H9 (cell line): ENCODE measurements at regions not wholly inside any gene's neighbourhood (a gene's known extent, or its start where the extent isn't known, plus 50 kb on each side); places are given as distances from the start of the nearest gene placed in this dataset.

Source experiments
- DNase-seq: peaks from one replicate; pipeline ENCODE4 v3.0.0-alpha.2; 2017
- H2AFZ ChIP-seq: one replicate; pipeline ENCODE4 v1.6.1; 2013; ENCODE audit warnings: mild to moderate bottlenecking, low read length, control low read depth, moderate library complexity
- H2AK5ac ChIP-seq: 2 replicates; pipeline ENCODE4 v1.6.1; 2013; ENCODE audit warnings: low read length, control low read depth, mixed read lengths; ENCODE audit not compliant: insufficient read length
- H2BK120ac ChIP-seq: one replicate; pipeline ENCODE4 v1.6.1; 2013; ENCODE audit warnings: low read depth, mild to moderate bottlenecking, low read length, control low read depth, inconsistent platforms; ENCODE audit not compliant: poor library complexity, severe bottlenecking
- H2BK12ac ChIP-seq: 2 replicates; pipeline ENCODE4 v1.6.1; 2013; ENCODE audit warnings: low read length, control low read depth, mixed read lengths, low read depth; ENCODE audit not compliant: insufficient read length
- H2BK15ac ChIP-seq: 2 replicates; pipeline ENCODE4 v1.6.1; 2013; ENCODE audit warnings: low read depth, low read length, control low read depth
- H2BK20ac ChIP-seq: one replicate; pipeline ENCODE4 v1.6.1; 2013; ENCODE audit warnings: low read depth, mild to moderate bottlenecking, low read length, control low read depth, inconsistent platforms; ENCODE audit not compliant: poor library complexity, severe bottlenecking
- H2BK5ac ChIP-seq: 2 replicates; pipeline ENCODE4 v1.6.1; 2013; ENCODE audit warnings: low read length, control low read depth, mixed read lengths; ENCODE audit not compliant: insufficient read length
- H3K14ac ChIP-seq: 2 replicates; pipeline ENCODE4 v1.6.1; 2013; ENCODE audit warnings: low read length, control low read depth; ENCODE audit not compliant: insufficient read depth
- H3K18ac ChIP-seq: 2 replicates; pipeline ENCODE4 v1.6.1; 2013; ENCODE audit warnings: low read depth, mild to moderate bottlenecking, mixed read lengths, low read length, control low read depth; ENCODE audit not compliant: insufficient read length
- H3K23ac ChIP-seq: 2 replicates; pipeline ENCODE4 v1.6.1; 2013; ENCODE audit warnings: low read length, control low read depth, mixed read lengths, low read depth; ENCODE audit not compliant: insufficient read length
- H3K23me2 ChIP-seq: 2 replicates; pipeline ENCODE4 v1.6.1; 2013; ENCODE audit warnings: low read depth, mild to moderate bottlenecking, mixed read lengths, low read length, control low read depth; ENCODE audit not compliant: insufficient read length, poor library complexity, severe bottlenecking
- H3K27ac ChIP-seq: 2 replicates; pipeline ENCODE4 v1.5.1; 2013; ENCODE audit warnings: low read length, control low read depth, mixed read lengths, low read depth; ENCODE audit not compliant: insufficient read length
- H3K27me3 ChIP-seq: 2 replicates; pipeline ENCODE4 v1.6.1; 2013; ENCODE audit warnings: low read length, control low read depth, inconsistent platforms; ENCODE audit not compliant: insufficient read depth
- H3K4ac ChIP-seq: 2 replicates; pipeline ENCODE4 v1.6.1; 2013; ENCODE audit warnings: low read depth, mild to moderate bottlenecking, control low read depth, inconsistent platforms, low read length, moderate library complexity
- H3K4me1 ChIP-seq: 2 replicates; pipeline ENCODE4 v1.6.1; 2013; ENCODE audit warnings: low read length, control low read depth, inconsistent platforms; ENCODE audit not compliant: insufficient read depth
- H3K4me2 ChIP-seq: 2 replicates; pipeline ENCODE4 v1.6.1; 2013; ENCODE audit warnings: low read length, control low read depth, mixed read lengths; ENCODE audit not compliant: insufficient read length, insufficient read depth
- H3K56ac ChIP-seq: 2 replicates; pipeline ENCODE4 v1.6.1; 2013; ENCODE audit warnings: low read depth, mild to moderate bottlenecking, mixed read lengths, low read length, control low read depth; ENCODE audit not compliant: insufficient read length
- H3K79me1 ChIP-seq: 2 replicates; pipeline ENCODE4 v1.6.1; 2013; ENCODE audit warnings: low read depth, mild to moderate bottlenecking, moderate library complexity, low read length, control low read depth, inconsistent platforms; ENCODE audit not compliant: insufficient read depth, poor library complexity, severe bottlenecking
- H3K79me2 ChIP-seq: 2 replicates; pipeline ENCODE4 v1.6.1; 2013; ENCODE audit warnings: low read length, control low read depth, inconsistent platforms; ENCODE audit not compliant: insufficient read depth
- H3K9ac ChIP-seq: 2 replicates; pipeline ENCODE4 v1.6.1; 2013; ENCODE audit warnings: low read length, control low read depth, mixed read lengths; ENCODE audit not compliant: insufficient read length; ENCODE audit errors: extremely low read depth
- H3K9me3 ChIP-seq: one replicate; pipeline ENCODE4 v1.6.1; 2013; ENCODE audit warnings: low read depth, low read length, inconsistent platforms; ENCODE audit not compliant: control insufficient read depth
- H3T11ph ChIP-seq: one replicate; pipeline ENCODE4 v1.6.1; 2013; ENCODE audit warnings: mild to moderate bottlenecking, low read length, control low read depth, inconsistent platforms
- H4K20me1 ChIP-seq: one replicate; pipeline ENCODE4 v1.6.1; 2013; ENCODE audit not compliant: control insufficient read depth, insufficient read length, insufficient read depth
- H4K5ac ChIP-seq: 2 replicates; pipeline ENCODE4 v1.6.1; 2013; ENCODE audit warnings: low read depth, mild to moderate bottlenecking, mixed read lengths, low read length, control low read depth; ENCODE audit not compliant: insufficient read length
- H4K8ac ChIP-seq: replicated peaks from 2 replicates; pipeline ENCODE4 v1.6.1; 2013; ENCODE audit warnings: low read length, control low read depth, mixed read lengths, low read depth; ENCODE audit not compliant: insufficient read length
- H4K91ac ChIP-seq: 2 replicates; pipeline ENCODE4 v1.6.1; 2013; ENCODE audit warnings: low read depth, mild to moderate bottlenecking, moderate library complexity, mixed read lengths, low read length, control low read depth; ENCODE audit not compliant: insufficient read length
- H3K27ac Mint-ChIP-seq, 3 experiments: 2 replicates in 2 of 3; 3 replicates in 1 of 3; pipeline ENCODE4 v1.8.0; 2020 to 2021; ENCODE audit warnings: mixed read lengths in 3 of 3, mild to moderate bottlenecking in 1 of 3, moderate library complexity in 1 of 3
- H3K27me3 Mint-ChIP-seq: 2 replicates; pipeline ENCODE4 v1.8.0; 2021; ENCODE audit warnings: low read depth, mild to moderate bottlenecking, moderate library complexity, mixed read lengths
- H3K36me3 Mint-ChIP-seq, 3 experiments: 2 replicates in 2 of 3; 3 replicates in 1 of 3; pipeline ENCODE4 v1.8.0; 2020 to 2021; ENCODE audit warnings: low read depth in 3 of 3, mixed read lengths in 3 of 3; ENCODE audit not compliant: insufficient read depth in 1 of 3
- H3K4me1 Mint-ChIP-seq, 2 experiments: 2 replicates each; pipeline ENCODE4 v1.8.0; 2020; ENCODE audit warnings: mixed read lengths in 2 of 2
- H3K4me3 Mint-ChIP-seq, 2 experiments: 2 replicates in 1 of 2; 3 replicates in 1 of 2; pipeline ENCODE4 v1.8.0; 2020 to 2021; ENCODE audit warnings: mild to moderate bottlenecking in 2 of 2, mixed read lengths in 2 of 2, moderate library complexity in 1 of 2
- H3K9me3 Mint-ChIP-seq, 2 experiments: 2 replicates in 1 of 2; 3 replicates in 1 of 2; pipeline ENCODE4 v1.8.0; 2020; ENCODE audit warnings: mild to moderate bottlenecking in 2 of 2, mixed read lengths in 2 of 2, moderate library complexity in 1 of 2
- WGBS: extraction: QIAGEN DNeasy Blood & Tissue Kit; methylation state at CpG from one replicate; pipeline ENCODE4 v1.1.7; 2013; ENCODE audit warnings: missing lambda C conversion rate, low lambda C conversion rate, mixed read lengths; ENCODE audit not compliant: insufficient read length; ENCODE audit errors: extremely low coverage; 5-methylcytosine and 5-hydroxymethylcytosine counted together
- TF ChIP-seq, protein P1 (sequence below): fragments of 200-600 bp; sonication (generic); conservative IDR thresholded peaks from 3 replicates; pipeline ENCODE4 v1.8.0; 2021; ENCODE audit warnings: antibody characterized with exemption, mild to moderate bottlenecking

DNA sequence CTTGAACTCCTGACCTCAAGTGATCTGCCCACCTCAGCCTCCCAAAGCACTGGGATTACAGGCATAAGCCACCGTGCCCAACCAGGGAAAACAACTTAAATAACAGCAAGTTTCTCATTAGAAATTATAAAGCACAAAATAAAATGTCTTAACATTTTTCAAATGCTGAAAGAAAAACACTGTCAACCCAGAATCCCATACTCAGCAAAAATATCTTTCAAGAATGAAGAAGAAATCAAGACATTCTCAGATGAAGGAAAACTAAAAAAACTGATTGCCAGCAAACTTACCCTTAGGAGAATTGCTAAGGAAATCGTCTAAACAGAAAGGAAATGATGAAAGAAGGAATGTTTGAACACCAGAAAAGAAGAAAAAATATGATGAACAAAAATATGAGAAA, 191.1 kb upstream of the NR5A2 start:
- H3K27ac ChIP-seq: no peak overlapping the region
- H2BK12ac ChIP-seq: no peak overlapping the region
- no peak overlapping the region for H3K23ac ChIP-seq
- Mint-ChIP-seq H3K27ac (no peak overlapping the region), H3K27me3 (no peaks in the 10 kb centered on the region), H3K4me1 (no peaks in the 10 kb centered on the region), H3K4me3 (no peak overlapping the region), H3K36me3 (peaks cover 0 to 8% (median 0%) of the 10 kb centered on the region in 3 experiments; a peak in 2 of 7 replicates), H3K9me3 (peaks cover 2 to 9% of the 10 kb centered on the region in 2 experiments; a peak in 3 of 5 replicates)
- no peak overlapping the region for H4K91ac ChIP-seq
- H2AK5ac ChIP-seq: no peak overlapping the region
- no peak for DNase-seq
- H3T11ph ChIP-seq: no peak overlapping the region
- no peak overlapping the region for H4K8ac ChIP-seq
- H3K4ac ChIP-seq: no peak overlapping the region
- no peak overlapping the region for H3K56ac ChIP-seq
- no peaks in the 10 kb centered on the region for H3K79me2 ChIP-seq
- no peak overlapping the region for H2BK120ac ChIP-seq
- H3K27me3 ChIP-seq: no peaks in the 10 kb centered on the region
- H4K20me1 ChIP-seq: no peaks in the 10 kb centered on the region
- H2BK15ac ChIP-seq: no peak overlapping the region
- H2AFZ ChIP-seq: no peak overlapping the region
- no peaks in the 10 kb centered on the region for H3K9me3 ChIP-seq
- no peak overlapping the region for H3K4me2 ChIP-seq
- no peak overlapping the region for H2BK5ac ChIP-seq
- no peak overlapping the region for H3K14ac ChIP-seq
- TF ChIP-seq, protein P1, sequence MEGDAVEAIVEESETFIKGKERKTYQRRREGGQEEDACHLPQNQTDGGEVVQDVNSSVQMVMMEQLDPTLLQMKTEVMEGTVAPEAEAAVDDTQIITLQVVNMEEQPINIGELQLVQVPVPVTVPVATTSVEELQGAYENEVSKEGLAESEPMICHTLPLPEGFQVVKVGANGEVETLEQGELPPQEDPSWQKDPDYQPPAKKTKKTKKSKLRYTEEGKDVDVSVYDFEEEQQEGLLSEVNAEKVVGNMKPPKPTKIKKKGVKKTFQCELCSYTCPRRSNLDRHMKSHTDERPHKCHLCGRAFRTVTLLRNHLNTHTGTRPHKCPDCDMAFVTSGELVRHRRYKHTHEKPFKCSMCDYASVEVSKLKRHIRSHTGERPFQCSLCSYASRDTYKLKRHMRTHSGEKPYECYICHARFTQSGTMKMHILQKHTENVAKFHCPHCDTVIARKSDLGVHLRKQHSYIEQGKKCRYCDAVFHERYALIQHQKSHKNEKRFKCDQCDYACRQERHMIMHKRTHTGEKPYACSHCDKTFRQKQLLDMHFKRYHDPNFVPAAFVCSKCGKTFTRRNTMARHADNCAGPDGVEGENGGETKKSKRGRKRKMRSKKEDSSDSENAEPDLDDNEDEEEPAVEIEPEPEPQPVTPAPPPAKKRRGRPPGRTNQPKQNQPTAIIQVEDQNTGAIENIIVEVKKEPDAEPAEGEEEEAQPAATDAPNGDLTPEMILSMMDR: no peak
- H3K4me1 ChIP-seq: no peaks in the 10 kb centered on the region
- no peak overlapping the region for H3K9ac ChIP-seq
- WGBS: no CpG with 5 or more reads among the region's 2 CpGs
- no peak overlapping the region for H4K5ac ChIP-seq
- no peak overlapping the region for H3K18ac ChIP-seq
- no peaks in the 10 kb centered on the region for H3K79me1 ChIP-seq
- H2BK20ac ChIP-seq: no peak overlapping the region
- H3K23me2 ChIP-seq: no peaks in the 10 kb centered on the region
